PC-9 (cell line): ENCODE measurements at regions not wholly inside any gene's neighbourhood (a gene's known extent, or its start where the extent isn't known, plus 50 kb on each side); places are given as distances from the start of the nearest gene placed in this dataset.

ENCODE experiments used
- BruUV-seq: library from RNA; stranded (reverse); fragments of 400-500 nt; replicated peaks from 2 replicates; lab custom pipeline; 2021; lab: Mats Ljungman, UMichigan
- CTCF ChIA-PET: fragments of 300-600 bp; sonication (Branson Sonifier 250); formaldehyde crosslinking; loops from one replicate; lab custom pipeline; 2022; ENCODE audit warnings: antibody characterized with exemption; lab: Charles Lee
- POLR2A ChIA-PET: fragments of 300-600 bp; sonication (Branson Sonifier 250); formaldehyde crosslinking; loops from one replicate; lab custom pipeline; 2022; ENCODE audit warnings: antibody characterized with exemption; ENCODE audit not compliant: unreplicated experiment; lab: Charles Lee
- DNase-seq, 2 experiments: peaks; one replicate each; pipeline versions ENCODE4 v3.0.0 to v3.0.0-alpha.2; 2015 to 2022; ENCODE audit warnings: mixed read lengths in 1 of 2
- H2AFZ ChIP-seq: fragments of 200-600 bp; sonication (generic); 2 replicates; pipeline ENCODE4 v1.8.1; 2017; ENCODE audit warnings: antibody characterized with exemption
- H3F3A ChIP-seq: fragments of 200-600 bp; sonication (generic); 2 replicates; pipeline ENCODE4 v1.8.1; 2017; ENCODE audit warnings: antibody characterized with exemption, mild to moderate bottlenecking, low read depth; ENCODE audit not compliant: insufficient read depth
- H3K27ac ChIP-seq: fragments of 200-600 bp; sonication (generic); 2 replicates; pipeline ENCODE4 v1.6.1; 2016; ENCODE audit warnings: mixed run types
- H3K27me3 ChIP-seq: fragments of 200-600 bp; sonication (generic); 2 replicates; pipeline ENCODE4 v1.6.1; 2016; ENCODE audit warnings: low read depth, mixed run types; ENCODE audit not compliant: insufficient read depth
- H3K36me3 ChIP-seq: fragments of 200-600 bp; sonication (generic); 2 replicates; pipeline ENCODE4 v1.6.1; 2016; ENCODE audit warnings: low read depth, mixed run types
- H3K4me1 ChIP-seq: fragments of 200-600 bp; sonication (generic); replicated peaks from 2 replicates; pipeline ENCODE4 v1.6.1; 2016; ENCODE audit warnings: mixed run types; ENCODE audit not compliant: insufficient read depth
- H3K4me2 ChIP-seq: fragments of 200-600 bp; sonication (generic); 2 replicates; pipeline ENCODE4 v1.6.1; 2017; ENCODE audit warnings: mixed run types
- H3K4me3 ChIP-seq: fragments of 200-600 bp; sonication (generic); 2 replicates; pipeline ENCODE4 v1.6.1; 2016; ENCODE audit warnings: mixed run types
- H3K79me2 ChIP-seq: fragments of 200-600 bp; sonication (generic); 2 replicates; pipeline ENCODE4 v1.6.1; 2017; ENCODE audit warnings: low read depth, mixed run types
- H3K9me2 ChIP-seq: fragments of 200-600 bp; sonication (generic); 2 replicates; pipeline ENCODE4 v1.8.1; 2017; ENCODE audit warnings: mild to moderate bottlenecking; ENCODE audit not compliant: insufficient read depth
- H3K9me3 ChIP-seq: fragments of 200-600 bp; sonication (generic); 2 replicates; pipeline ENCODE4 v1.8.1; 2016; ENCODE audit warnings: low read depth; ENCODE audit not compliant: insufficient read depth
- H4K20me1 ChIP-seq: fragments of 200-600 bp; sonication (generic); 2 replicates; pipeline ENCODE4 v1.8.1; 2017; ENCODE audit not compliant: insufficient read depth
- EZH2 ChIP-seq: fragments of 200-600 bp; sonication (generic); IDR thresholded peaks from 2 replicates; pipeline ENCODE4 v1.8.0; 2017; ENCODE audit warnings: antibody characterized with exemption, low read depth
- intact Hi-C: fragments of 100-400 bp; cut with micrococcal nuclease; formaldehyde crosslinking; loops from one replicate; pipeline ENCODE4 v1.10.0; 2022; ENCODE audit not compliant: unreplicated experiment
- TF ChIP-seq, protein P1 (sequence below): fragments of 200-600 bp; sonication (generic); conservative IDR thresholded peaks from 2 replicates; pipeline ENCODE4 v1.6.1; 2017; ENCODE audit warnings: mixed run types, antibody characterized with exemption, mild to moderate bottlenecking, moderate library complexity

DNA sequence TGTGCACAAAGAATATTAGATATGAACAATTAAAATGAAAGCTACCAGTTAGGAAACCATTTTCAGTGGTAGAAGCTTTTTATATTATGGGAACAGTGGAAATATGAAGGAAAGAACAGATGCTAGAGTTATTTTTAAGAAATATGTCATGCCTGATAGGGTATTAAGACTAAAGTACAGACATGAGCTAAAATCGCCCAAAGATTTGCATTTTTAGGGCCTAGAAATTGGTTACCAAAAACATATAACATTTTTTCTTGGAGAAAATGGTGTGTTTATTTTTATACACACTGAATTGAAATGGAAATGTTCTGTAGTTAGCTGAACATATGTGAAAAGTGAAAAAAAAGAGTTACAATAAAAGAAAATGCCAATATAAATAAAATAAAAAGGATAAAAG lies 441.9 kb downstream of the TLL1 start:
- no peaks in the 10 kb centered on the region for H3K36me3 ChIP-seq
- H3K79me2 ChIP-seq, result no peaks in the 10 kb centered on the region
- POLR2A ChIA-PET, result interaction anchor here (0.6 kb wide), 1 partner anchor 790 kb away, joined by 3 read pairs; no protein-coding TSS in a partner anchor
- no peak overlapping the region for H3K4me2 ChIP-seq
- DNase-seq, result no peak
- TF ChIP-seq EZH2, result no peak
- H3K9me3 ChIP-seq, result no peaks in the 10 kb centered on the region
- H4K20me1 ChIP-seq, result no peaks in the 10 kb centered on the region
- no peak overlapping the region for H3K4me3 ChIP-seq
- CTCF ChIA-PET, result no interaction called here
- no peaks in the 10 kb centered on the region for H3K4me1 ChIP-seq
- no peak overlapping the region for H3K27ac ChIP-seq
- no peaks in the 10 kb centered on the region for H3F3A ChIP-seq
- no peaks in the 10 kb centered on the region for H3K9me2 ChIP-seq
- H3K27me3 ChIP-seq, result no peaks in the 10 kb centered on the region
- no TSS peak for BruUV-seq
- no peak overlapping the region for H2AFZ ChIP-seq
- intact Hi-C loops, result no loop called here

DNA sequence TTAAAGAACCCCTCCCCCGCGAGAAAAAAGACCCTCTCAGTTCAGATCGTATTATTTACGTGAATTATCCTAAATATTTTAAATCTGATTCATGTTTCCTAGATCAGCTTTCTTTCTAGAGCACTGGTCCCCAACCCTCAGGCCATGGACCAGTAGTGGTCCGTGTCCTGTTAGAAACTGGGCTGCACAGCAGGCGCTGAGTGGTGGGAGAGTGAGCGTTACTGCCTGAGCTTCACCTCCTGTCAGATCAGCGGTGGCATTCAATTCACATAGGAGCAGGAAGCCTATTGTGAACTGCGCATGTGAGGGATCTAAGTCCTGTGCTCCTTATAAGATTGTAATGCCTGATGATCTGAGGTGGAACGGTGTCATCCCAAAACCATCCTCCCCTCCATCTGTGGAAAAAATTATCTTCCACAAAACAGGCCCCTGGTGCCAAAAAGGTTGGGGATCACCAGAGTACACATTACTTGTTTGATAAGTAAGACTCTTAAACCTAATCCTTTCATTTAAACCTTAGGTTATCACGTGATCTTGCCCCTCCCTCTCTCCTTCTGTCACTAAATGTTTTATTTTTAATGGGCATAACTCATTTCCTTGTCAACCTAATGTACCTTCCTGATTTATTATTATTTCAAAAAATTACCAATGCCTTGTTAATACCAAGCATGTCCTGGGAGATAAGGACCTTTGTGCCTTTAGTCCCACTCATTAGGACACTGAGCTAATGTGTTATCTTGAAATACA lies 442.9 kb downstream of the TLL1 start:
- Histone ChIP-seq H3K27ac (no peak overlapping the region), H3K79me2 (no peaks in the 10 kb centered on the region), H4K20me1 (no peaks in the 10 kb centered on the region), H3K9me2 (no peaks in the 10 kb centered on the region), H3K27me3 (no peaks in the 10 kb centered on the region), H3F3A (no peaks in the 10 kb centered on the region), H3K4me3 (no peak overlapping the region), H3K4me2 (no peak overlapping the region), H2AFZ (no peak overlapping the region), H3K4me1 (no peaks in the 10 kb centered on the region), H3K36me3 (no peaks in the 10 kb centered on the region), H3K9me3 (no peaks in the 10 kb centered on the region)
- intact Hi-C loops, result no loop called here
- TF ChIP-seq, protein P1, sequence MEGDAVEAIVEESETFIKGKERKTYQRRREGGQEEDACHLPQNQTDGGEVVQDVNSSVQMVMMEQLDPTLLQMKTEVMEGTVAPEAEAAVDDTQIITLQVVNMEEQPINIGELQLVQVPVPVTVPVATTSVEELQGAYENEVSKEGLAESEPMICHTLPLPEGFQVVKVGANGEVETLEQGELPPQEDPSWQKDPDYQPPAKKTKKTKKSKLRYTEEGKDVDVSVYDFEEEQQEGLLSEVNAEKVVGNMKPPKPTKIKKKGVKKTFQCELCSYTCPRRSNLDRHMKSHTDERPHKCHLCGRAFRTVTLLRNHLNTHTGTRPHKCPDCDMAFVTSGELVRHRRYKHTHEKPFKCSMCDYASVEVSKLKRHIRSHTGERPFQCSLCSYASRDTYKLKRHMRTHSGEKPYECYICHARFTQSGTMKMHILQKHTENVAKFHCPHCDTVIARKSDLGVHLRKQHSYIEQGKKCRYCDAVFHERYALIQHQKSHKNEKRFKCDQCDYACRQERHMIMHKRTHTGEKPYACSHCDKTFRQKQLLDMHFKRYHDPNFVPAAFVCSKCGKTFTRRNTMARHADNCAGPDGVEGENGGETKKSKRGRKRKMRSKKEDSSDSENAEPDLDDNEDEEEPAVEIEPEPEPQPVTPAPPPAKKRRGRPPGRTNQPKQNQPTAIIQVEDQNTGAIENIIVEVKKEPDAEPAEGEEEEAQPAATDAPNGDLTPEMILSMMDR, result no peak
- TF ChIP-seq EZH2, result no peak
- POLR2A ChIA-PET, result interaction anchor here (0.6 kb wide), 2 partner anchors 250 to 791 kb away, joined by 3 to 4 read pairs; no protein-coding TSS in a partner anchor
- no TSS peak for BruUV-seq
- no peak for DNase-seq
- CTCF ChIA-PET, result no interaction called here

DNA sequence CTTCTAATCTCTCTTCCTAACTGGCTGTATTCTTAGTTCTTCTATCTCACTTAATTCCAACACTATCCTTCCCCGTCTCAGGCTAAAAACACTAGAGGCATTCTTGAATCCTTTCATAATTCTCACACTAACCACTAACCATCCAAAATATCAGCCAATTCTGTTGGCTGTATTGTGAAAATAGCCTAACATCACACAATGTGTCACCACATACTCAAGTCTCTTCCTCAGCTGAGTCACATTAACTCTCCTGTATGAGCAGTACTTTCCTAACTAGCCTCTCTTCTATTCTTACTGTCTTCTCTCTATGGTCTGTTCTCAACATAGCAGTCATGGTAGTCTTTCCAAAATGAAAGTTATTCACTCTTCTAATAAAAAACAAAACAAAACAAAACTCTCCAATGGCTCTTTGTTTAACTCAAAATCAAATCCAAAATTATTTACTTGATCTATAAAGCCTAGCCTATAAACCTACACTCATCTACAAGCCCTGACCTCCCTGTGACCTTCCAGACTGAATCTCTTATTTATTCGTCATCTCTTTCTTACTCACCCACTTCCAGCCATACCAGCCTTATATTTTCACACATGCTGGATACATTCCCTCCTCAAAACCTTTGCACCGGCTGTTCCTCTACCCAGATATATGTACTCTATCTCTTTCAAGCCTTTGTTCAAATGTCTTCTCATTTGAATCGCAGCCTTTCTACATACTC lies 445.9 kb downstream of the TLL1 start:
- DNase-seq, result no peak
- POLR2A ChIA-PET, result no interaction called here

More for the DNA sequence above, 445.9 kb downstream of the TLL1 start:
- H3K4me3 ChIP-seq, result no peak overlapping the region
- intact Hi-C loops, result no loop called here
- H3K79me2 ChIP-seq, result no peaks in the 10 kb centered on the region
- no peaks in the 10 kb centered on the region for H3K9me2 ChIP-seq
- CTCF ChIA-PET, result no interaction called here
- H3K27ac ChIP-seq, result no peak overlapping the region
- H3K36me3 ChIP-seq, result no peaks in the 10 kb centered on the region
- H4K20me1 ChIP-seq, result no peaks in the 10 kb centered on the region
- no peak for TF ChIP-seq EZH2
- TF ChIP-seq, protein P1, result no peak
- H3K9me3 ChIP-seq, result no peaks in the 10 kb centered on the region
- no TSS peak for BruUV-seq
- no peaks in the 10 kb centered on the region for H3K4me1 ChIP-seq
- no peak overlapping the region for H2AFZ ChIP-seq
- H3K4me2 ChIP-seq, result no peak overlapping the region
- H3F3A ChIP-seq, result no peaks in the 10 kb centered on the region
- H3K27me3 ChIP-seq, result no peaks in the 10 kb centered on the region
